Right renal cortex interstitium (tissue), 3 donors: ENCODE measurements at regions not wholly inside any gene's neighbourhood (a gene's known extent, or its start where the extent isn't known, plus 50 kb on each side); places are given as distances from the start of the nearest gene placed in this dataset.

Experiments
- DNase-seq, 3 donors: peaks; one replicate each; pipeline ENCODE4 v3.0.0-alpha.2; 2013; ENCODE audit warnings: low read depth in 3 of 3, low spot score in 2 of 3

DNA sequence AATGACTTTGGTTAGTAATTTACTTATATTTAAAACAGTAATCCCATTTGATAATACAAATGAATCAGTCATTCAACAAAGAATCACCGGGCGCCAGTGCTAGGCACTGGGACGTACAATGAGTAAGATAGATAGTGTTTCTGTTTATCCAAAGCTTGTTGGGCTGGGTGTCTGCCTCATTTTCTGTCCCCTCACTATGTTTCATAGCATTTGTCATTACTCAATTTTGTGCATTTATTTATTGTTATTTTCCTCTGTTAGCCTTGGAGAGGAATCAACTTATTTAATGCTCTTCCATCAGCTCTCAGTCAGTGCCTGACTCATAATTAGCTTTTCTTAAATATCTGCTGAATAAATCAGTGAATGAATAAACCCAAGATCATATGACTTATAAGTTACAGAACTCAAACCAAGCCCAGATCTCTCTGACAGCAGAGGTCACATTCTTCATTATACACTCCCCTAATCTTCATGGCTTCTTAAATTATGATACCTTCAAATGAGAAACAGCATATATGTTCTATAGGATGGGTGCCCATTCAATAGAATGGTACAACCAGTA, 86.2 kb downstream of the TSPAN8 start:
- no peak for DNase-seq

- no peak for DNase-seq
Measured at GRCh38 chr12:71070416-71071128, 87.2 kb downstream of the TSPAN8 start.

DNA sequence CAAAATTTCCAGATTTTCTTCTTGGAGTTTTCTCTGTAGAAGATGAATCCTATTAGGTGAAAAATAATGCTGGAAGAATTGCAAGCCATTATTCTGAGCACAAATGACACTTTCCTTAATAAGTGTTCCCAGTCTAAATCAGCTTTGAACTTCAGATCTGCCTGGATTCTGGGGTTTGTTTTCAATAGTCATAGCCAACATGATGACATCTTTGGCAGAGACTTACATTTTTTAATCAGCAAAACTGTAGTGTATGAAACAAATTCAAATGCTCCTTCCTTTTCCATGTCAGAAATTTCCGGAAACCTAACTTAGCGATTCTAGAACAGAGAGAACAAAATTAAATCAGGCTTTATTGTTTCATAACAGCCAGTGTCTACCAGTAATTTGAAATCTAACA, 88.5 kb downstream of the TSPAN8 start:
- no peak for DNase-seq

DNA sequence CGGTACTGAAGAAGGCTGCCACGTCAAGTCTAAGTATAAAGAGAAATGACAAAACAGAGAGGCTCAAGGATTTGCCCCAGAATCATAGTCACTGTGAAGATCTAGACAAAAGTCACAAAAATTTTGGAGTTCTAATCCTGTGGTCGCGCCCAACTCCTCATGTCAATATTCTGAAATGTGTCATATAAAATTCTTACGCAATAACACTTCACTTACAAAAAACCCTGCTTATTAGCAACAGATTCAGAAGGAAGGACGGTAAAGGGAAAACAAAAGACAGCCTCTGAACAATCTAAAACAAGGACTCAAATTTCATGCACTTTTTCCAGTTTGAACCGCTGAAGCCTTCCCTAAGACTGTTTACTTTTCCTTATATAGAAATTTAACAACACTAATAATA, 94.7 kb downstream of the TSPAN8 start:
- DNase-seq = no peak

DNA sequence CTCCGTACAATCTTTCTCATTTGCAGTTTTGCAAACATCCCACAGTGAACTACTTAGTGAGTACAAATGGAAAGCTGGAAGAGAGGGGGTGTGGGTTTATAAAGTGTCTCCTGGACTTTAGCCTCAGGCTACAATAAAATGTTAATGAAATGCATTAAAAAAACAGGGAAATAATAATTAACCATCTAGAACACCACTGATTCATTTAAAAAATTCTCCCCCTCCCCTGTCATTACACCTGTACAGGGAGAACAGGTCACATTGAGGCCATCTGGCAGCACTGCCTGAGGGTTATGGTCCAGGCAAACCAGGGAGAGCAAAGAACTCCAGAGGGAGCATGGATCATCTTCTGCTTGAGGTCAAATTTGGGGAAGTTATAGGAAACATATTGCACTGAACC, 96.3 kb downstream of the TSPAN8 start:
- peak in 1 of 3 donors; percentile 12 for DNase-seq

- DNase-seq = no peak
Measured at GRCh38 chr12:71060426-71060825, 97.4 kb downstream of the TSPAN8 start.

DNA sequence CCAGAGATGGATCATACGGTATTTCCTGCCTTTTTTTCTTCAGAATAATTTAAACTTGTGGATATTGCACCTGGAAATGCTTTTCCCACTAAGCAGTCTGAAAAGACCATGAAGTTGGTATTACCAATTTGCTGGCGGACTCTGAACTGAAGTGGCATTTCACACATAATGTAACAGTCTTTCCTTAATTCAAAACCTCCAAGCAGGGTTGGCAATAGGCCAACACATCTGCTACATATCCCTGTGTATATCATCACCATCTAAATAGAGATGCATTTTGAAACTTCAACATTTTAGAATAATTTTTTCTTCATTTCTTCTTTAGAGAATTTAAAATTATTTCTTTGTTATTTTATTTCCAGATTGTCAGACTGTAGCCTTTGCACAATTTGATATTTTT, 100.5 kb downstream of the TSPAN8 start:
- no peak for DNase-seq

DNA sequence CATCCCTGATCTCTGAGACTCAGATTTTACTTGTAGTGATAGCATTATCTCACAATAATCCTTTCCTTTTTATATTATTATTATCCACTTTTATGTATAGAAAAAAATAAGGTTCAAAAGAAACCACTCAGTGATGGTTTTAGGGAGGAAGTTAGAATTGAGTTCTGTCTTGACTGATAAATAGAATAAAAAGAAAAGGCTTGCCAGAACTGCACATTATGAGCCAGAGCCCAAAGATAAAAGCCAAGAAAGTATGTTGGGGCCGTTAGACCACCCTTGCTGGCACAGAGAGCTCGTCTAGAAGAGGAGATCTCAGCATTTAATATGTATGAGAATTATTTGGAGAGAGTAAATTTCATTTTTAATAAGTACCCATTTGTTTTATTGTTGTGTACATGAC, 103.2 kb downstream of the TSPAN8 start:
- DNase-seq = no peak

- DNase-seq = no peak
Measured at GRCh38 chr12:71046215-71046614, 111.6 kb downstream of the TSPAN8 start.

DNA sequence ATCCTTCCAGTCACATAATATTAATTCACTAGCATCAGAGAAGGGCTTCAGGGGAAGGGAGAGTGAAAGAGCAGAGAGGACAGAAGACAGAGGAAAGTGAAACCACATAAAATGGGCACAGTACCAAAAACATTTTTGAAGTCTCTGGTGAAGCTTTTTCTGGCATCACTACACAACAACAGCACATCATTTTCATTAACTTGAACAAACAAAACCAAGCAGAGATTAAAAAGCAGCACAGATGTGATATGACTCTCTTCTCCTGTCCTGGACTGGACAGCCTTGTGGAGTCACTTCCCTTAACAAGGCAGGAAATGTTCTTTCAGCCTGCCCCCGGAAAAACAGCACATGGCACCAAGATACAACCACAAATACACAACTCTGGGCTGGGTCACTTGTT, 112.0 kb downstream of the TSPAN8 start:
- DNase-seq = no peak

GRCh38 chr12:71041476-71041875, 116.3 kb downstream of the TSPAN8 start:
- no peak for DNase-seq

DNA sequence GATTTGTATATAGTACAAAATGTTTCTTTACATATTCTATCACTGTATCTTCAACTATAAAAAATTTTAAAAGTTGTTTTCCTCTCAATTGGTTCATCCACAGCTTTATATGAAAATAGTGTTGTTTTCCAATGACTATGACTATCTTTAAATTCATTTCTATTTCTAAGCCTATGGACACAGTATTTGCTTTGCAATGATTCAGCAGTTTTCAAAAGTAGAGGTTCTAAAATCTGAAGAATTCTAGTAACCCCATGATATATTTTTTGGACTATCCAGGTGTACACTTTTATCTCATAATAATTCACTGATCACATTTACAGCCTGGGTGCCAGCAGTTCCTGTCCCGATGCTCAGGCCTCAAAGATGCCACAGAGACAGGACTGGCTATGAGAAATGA, 118.4 kb upstream of the PTPRR start:
- no peak for DNase-seq

GRCh38 chr12:71036526-71036925, 116.0 kb upstream of the PTPRR start:
- DNase-seq = no peak

GRCh38 chr12:71032933-71033332, 112.4 kb upstream of the PTPRR start:
- no peak for DNase-seq

GRCh38 chr12:71029302-71029701, 108.8 kb upstream of the PTPRR start:
- DNase-seq = no peak

DNA sequence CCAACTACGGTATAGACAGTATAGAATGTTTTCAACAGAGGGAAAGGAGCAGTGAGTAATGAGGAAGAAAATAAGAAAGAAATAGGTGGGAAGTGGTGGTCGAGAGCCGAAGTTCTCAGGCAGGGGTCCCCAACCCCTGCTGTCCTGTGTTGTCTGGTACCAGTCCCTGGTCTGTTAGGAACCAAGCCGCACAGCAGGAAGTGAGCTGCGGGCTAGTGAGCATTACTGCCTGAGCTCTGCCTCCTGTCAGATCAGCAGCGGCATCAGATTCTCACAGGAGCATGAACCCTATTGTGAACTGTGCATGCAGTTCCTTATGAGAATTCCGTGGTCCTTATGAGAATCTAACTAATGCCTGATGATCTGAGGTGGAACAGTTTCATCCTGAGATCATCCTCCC, 107.3 kb upstream of the PTPRR start:
- DNase-seq = no peak

DNA sequence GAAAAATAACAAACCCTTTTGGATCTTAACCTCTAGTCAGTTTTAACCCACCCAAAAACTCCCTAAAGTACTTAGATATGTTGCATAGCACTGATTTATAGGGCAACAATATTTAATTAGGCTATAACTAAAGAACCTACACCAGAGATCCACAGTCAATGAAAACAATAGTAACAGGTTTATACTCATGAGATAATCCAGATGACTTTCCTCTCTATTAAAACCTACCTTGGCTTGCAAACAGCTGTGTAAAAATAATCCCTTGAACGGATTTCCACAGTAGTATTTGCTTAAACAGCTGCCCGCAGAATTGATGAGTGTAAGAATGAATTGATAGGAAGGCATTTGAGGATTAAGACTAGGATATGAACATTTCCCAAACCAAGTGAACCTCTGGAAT, 104.3 kb upstream of the PTPRR start:
- no peak for DNase-seq

DNA sequence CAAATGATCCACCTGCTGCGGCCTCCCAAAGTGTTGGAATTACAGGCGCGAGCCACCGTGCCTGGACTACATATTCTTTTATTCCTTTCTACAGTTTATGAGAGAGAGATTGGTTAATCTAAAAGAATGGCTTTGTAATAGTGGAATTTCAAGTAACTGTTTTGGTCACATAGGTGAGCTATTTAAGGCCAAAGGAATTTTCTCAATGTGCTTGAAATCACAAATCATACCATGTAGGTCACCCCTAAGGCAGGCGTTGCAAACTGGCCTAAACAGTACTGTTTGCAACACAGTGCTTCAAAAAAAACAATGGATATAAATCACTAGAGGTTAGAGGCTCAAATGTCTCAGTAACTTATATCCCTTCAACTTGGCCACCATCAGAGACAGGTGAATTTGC, 103.7 kb upstream of the PTPRR start:
- no peak for DNase-seq

DNA sequence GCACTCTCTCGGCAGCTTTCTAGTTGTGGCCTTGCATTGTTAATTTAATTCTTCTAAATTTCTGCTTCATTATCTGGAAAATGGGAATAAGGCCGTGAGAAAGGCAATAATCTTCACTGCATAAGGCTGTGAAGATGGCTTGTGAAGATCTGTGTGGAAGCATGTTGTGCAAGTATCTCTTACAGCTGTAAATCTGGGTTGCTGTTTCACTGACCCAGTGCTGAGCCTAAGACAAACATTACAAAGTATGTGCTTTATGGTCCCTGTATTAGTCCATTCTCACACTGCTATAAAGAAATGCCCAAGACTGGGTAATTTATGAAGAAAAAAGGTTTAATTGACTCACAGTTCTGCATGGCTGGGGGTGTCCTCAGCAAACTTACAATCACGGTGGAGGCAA, 101.0 kb upstream of the PTPRR start:
- DNase-seq = no peak

- DNase-seq = no peak
Measured at GRCh38 chr12:71019282-71019831, 98.8 kb upstream of the PTPRR start.

DNA sequence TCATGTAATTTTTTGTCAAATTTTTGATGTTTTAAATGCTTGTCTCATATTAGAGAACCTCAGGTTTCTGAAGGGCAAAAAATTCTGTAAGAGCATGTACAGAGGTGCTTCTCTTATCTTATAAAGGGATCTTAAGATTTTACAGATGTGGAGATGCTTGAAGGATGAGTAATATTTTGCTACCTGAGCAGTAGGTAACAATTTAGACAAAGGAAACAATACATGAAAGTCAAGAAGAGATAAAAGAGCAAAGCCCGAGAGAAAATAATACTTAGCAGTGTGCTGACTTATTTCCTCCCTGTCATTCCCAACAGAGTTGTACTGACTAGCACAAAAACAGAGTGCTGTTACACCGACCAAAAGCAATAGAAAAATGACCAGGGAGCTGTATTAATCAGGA, 98.1 kb upstream of the PTPRR start:
- no peak for DNase-seq

DNA sequence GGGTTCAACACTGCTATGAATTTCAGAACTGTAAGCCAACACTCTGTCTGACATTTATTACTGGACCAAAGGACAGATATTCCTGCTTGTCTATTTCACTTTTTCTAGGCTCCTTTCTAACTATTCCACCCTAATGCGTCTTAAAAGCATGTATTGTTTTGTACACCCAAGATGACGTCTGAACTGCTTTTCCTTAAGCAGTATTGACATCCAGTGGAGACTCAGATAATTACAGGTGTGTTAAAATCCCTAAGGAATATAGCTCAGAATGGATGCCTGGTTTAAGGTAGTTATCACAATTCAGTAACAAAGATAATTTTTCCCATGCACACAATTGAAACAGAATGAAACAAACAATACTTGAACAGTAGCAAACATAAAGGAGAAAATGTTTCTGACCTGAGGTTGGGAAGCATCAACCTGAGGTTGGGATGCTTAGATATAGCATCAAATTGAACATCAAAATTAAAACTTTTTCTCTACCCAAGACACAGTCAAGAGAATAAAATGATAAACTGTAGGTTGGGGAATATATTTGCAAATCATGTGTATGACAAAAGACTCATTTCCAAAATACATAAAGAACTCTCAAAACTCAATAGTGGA, 93.7 kb upstream of the PTPRR start:
- DNase-seq = peak in 1 of 3 donors; percentile 9
